DMS53 treated with DMSO at 0.1 percent for 48 hours (cell line): ENCODE measurements at regions not wholly inside any gene's neighbourhood (a gene's known extent, or its start where the extent isn't known, plus 50 kb on each side); places are given as distances from the start of the nearest gene placed in this dataset.
A peak's percentile ranks its signal among the peaks of the same experiment; 100 is the strongest.

ENCODE experiments used
- DNase-seq: peaks from one replicate; lab custom pipeline; 2025; ENCODE audit not compliant: unreplicated experiment; lab: John Stamatoyannopoulos, UW

DNA sequence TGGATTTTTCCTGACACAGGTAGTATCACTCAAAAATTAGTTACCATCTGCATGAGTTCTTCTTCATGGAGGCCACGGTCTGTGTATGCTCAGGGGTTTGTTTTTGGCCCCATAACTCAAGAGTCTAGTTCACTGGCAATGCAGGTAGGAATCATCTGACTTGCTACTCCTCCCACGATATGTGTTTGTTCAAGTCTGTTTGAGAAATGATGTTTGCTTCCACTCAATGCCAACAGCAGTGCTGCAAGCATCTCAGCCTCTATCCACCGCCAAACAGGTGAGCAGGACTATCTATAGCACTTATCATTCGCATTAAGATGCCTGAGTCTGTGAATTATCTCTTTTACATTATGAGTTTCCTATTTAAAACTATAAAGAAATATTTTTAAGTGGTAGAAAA lies 264.8 kb upstream of the PTGER4 start:
- DNase-seq, result peak; percentile 23

DNA sequence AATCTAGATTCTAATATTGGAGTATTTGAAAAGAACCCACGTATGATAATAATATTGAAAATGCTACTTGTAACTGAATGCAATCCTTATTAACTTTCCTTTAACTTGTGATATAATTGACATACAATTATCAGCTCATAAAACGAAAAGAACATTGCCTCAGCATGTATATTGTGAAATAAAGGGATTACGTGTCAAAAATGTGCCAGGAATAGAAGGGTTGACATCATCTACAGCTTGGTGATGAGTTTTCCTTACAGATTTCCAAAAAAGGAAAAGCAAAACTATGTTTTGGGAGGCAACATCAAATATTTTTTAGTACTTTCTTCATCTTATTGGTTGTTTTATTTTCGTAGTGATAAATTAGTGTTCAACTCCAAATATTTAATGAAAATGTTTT lies 266.0 kb upstream of the PTGER4 start:
- DNase-seq, result no peak

GRCh38 chr5:40412771-40413170 lies 266.9 kb upstream of the PTGER4 start:
- DNase-seq, result no peak

- no peak for DNase-seq
Measured at GRCh38 chr5:40410964-40411635, 268.6 kb upstream of the PTGER4 start.

DNA sequence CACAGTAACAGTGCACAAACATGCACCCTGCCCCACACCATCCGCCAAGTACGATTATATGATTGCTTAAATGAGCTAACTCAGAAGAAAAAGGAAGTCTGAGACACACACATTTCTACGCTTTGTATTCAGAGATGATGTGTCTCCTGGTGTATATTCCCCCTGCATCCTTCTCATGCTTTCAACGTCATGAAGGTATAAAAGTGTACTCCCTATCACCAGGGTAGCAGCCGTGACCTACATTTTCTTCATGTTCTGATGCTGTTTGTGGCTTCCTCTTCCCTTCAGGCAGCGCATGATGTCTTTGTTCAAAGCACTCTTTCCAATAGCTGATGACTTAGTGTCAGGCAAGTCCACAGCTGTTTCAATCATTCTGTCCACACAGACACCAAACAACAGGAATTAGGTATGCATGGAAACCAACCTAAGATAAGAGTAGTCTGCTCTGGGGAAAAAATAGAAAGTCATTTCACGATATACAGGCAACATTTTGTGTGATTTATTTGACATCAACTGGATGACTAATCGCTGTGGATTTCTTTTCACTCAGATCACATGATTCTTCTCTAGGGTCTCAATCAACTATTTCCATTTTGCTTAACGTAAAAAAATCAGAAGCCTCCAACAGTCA lies 269.4 kb upstream of the PTGER4 start:
- no peak for DNase-seq

DNA sequence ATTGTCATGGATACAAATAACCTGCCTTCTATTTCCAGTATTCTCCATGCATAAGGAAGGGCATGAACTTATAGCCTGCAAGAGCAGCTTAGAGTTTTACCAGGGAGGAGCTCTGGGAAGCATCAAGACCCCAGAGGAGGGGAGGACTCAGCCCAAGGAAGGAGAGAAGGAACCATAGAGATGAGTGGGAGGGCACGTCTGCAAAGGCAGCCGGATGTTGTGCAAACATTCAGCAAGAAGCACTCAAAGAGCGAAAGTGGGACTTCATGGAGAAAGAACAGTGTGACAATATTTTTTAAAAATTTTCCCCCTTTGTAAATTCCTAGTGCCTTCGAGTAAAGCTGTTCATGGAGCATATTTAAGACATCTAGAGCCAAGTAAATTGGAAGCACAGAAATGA lies 270.1 kb upstream of the PTGER4 start:
- DNase-seq, result no peak

DNA sequence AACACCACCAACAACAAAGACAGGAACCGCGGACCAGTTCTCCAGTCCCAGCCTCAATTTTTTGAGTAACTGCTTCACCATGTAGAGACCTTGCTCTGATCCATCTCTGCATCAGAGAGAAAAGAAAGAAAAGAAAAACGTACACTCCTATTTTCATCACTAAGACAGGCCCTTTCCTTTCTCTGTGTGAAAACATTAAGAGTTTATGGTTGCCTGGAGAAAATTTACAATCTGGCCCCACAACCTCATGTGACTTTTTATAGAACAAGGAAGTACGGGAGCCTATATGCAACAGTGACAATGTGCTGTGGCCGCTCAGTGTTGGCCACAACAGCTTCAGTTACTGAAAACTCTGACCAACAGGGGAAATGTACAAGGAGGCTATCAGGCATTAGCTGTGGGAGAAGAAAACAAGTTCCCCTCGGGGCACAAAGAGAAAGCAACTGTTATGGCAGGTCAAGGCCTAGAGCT lies 272.9 kb upstream of the PTGER4 start:
- no peak for DNase-seq

- DNase-seq, result no peak
Measured at GRCh38 chr5:40405996-40406740, 273.5 kb upstream of the PTGER4 start.

DNA sequence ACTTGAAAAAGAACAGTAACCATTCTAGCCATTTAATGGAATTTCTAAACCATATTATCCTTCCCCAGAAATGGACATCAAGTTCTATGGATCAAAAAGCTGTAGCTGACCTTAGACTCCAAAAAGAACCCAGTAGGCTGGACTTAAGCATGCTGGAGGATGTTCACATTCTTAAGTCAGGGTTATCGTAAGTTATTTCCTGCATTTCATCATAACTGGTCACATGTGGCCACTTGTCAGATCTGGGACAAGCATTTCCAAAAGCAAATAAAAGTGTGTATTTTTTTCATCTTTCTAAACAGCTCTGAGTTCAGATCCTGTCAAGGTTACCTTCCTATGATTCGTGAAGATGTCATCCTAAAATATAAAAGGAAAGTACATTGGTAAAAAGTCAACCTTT lies 274.5 kb upstream of the PTGER4 start:
- DNase-seq, result no peak

GRCh38 chr5:40404613-40405012 lies 275.1 kb upstream of the PTGER4 start:
- no peak for DNase-seq

GRCh38 chr5:40402007-40402364 lies 277.7 kb upstream of the PTGER4 start:
- no peak for DNase-seq

GRCh38 chr5:40401284-40402006 lies 278.3 kb upstream of the PTGER4 start:
- no peak for DNase-seq

- DNase-seq, result no peak
Measured at GRCh38 chr5:40400245-40400644, 279.5 kb upstream of the PTGER4 start.

DNA sequence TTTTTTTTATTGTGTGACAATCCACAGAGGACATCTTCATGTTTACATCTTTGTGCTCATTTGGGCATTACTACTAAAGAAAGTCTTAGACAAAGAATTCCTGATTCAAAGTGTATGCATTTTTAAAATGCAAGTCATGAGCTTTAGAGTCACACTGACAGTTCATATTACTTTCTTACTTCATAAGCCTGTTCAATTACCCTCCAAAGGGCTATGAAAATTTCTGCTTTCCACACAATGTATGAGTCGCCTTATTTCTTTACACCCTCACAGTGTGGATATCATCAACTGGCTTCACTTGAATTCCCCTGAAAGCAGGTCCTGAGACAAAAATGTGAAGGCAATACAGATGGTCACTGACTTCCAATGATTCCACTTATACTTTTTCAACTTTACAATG lies 280.4 kb upstream of the PTGER4 start:
- no peak for DNase-seq

DNA sequence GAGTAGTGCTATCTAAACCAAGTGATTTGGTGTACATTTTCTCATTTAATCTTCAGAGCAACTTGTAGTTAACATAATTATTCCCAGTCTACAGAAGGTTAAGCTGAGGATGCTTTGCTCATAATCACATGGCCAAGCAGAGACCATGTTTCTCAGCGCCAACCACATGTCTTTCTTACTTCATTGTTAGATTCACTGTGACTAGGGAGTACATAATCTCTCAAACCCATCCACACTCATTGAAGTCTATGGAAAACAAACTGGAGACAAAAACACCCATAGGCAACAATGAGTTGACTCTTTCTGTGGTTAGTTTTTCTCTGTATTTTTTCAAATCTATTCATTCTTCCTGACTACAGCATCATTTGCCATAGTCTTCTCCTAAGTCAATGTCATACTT lies 281.7 kb upstream of the PTGER4 start:
- no peak for DNase-seq

- DNase-seq, result no peak
Measured at GRCh38 chr5:40397091-40397490, 282.6 kb upstream of the PTGER4 start.

DNA sequence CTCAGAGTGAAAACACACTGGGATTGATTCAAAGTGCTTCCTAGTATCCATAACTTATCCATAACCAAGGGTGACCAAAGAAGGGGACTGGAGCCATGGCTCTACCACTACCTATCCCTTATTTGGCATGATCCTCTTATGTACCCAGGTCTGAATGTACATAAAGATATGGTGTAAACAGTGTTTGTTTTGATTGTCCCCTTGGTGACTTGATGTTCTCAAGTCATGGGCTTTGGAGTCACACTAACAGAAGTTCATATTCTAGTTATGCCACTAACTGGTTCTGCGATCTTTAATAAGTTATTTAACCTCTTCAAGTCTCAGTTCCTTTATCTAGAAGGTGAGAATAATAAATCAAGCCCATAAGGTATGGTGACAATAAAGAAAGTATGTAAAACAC lies 283.4 kb upstream of the PTGER4 start:
- no peak for DNase-seq

- no peak for DNase-seq
Measured at GRCh38 chr5:40395251-40395650, 284.5 kb upstream of the PTGER4 start.

DNA sequence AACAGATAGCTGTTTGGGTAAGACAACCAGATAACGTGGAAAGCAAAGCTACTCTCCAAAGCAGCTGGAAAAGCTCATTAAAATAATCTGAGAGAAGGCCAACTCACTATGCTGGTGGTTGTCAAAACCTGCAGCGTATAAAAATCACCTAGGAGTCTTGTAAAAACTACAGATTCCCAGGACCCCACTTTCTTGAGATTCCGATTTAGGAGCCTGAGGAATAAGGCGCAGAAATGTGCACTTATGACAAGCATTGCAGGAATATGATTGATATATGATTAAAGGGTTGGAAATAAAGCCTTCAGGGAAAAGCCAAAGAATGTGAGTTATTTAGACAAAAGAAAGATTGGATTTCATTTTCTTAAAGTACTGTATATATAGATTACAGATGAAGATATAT lies 285.0 kb upstream of the PTGER4 start:
- no peak for DNase-seq

GRCh38 chr5:40391642-40392041 lies 288.1 kb upstream of the PTGER4 start:
- DNase-seq, result no peak

DNA sequence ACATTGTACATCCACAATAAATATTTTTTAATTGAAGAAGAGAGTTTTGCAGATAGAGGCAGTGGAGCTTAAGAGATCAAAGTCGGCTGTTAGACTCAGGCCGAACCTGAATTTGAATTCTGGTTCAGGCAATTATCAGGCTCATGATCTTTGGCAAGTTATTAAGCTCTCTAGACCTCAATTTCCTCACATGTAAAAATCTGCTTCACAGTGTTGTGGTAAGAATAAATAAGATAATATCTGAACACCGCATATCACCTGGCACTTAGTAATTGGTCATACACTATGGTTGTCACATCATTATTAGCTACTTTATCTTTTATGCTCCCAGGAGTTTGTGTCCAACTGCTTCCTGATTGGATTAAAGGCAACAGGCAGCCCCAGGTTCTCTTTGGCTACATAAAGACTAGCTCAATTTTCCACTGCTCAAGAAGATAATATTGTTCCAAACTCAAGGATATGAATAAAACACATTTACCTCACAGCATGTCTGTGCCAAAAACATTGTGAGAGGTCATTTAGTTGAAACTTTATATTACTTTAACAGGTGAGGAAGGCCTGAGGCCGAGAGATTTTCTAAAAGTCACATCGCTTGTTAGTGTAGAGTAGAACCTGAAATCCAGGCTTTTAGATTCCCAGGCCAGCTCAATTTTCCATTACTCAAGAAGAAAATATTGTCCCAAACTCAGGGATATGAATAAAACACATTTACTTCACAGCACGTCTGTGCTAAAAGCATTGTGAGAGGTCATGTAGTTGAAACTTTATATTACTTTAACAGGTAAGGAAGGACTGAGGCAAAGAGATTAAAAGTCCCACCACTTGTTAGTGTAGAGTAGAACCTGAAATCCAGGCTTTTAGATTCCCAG lies 289.2 kb upstream of the PTGER4 start:
- DNase-seq, result no peak
